Heart left ventricle (tissue), 16 donors: ENCODE measurements at regions not wholly inside any gene's neighbourhood (a gene's known extent, or its start where the extent isn't known, plus 50 kb on each side); places are given as distances from the start of the nearest gene placed in this dataset.

ENCODE experiments used
- ATAC-seq, 4 donors: fragments of 200-7000 bp; cut with Tn5 transposase; one replicate each; pipeline ENCODE4 v1.9.1; 2020 to 2022; ENCODE audit warnings: moderate library complexity in 4 of 4, mild to moderate bottlenecking in 3 of 4, moderate number of reproducible peaks in 1 of 4
- DNase-seq, 5 donors: peaks; one replicate each; pipeline ENCODE4 v3.0.0-alpha.2; 2020
- H3K27ac ChIP-seq, 12 donors: fragments of 200-600 bp; sonication (generic) in 4 of 12; one replicate each; pipeline versions ENCODE4 v1.5.0 to v1.8.0; 2016 to 2022; ENCODE audit warnings: mild to moderate bottlenecking in 2 of 12
- H3K27me3 ChIP-seq, 9 donors: fragments of 200-600 bp; sonication (generic) in 2 of 9; one replicate each; pipeline versions ENCODE4 v1.5.1 to v1.8.0; 2016 to 2022; ENCODE audit warnings: mild to moderate bottlenecking in 3 of 9
- H3K36me3 ChIP-seq, 9 donors: fragments of 200-600 bp; sonication (generic) in 2 of 9; one replicate each; pipeline versions ENCODE4 v1.5.0 to v1.8.0; 2018 to 2022; ENCODE audit warnings: mild to moderate bottlenecking in 2 of 9
- H3K4me1 ChIP-seq, 12 donors: fragments of 200-600 bp; sonication (generic) in 4 of 12; one replicate each; pipeline versions ENCODE4 v1.5.0 to v1.8.0; 2016 to 2022; ENCODE audit warnings: mild to moderate bottlenecking in 3 of 12
- H3K4me3 ChIP-seq, 12 donors: fragments of 200-600 bp; sonication (generic) in 4 of 12; one replicate each; pipeline versions ENCODE4 v1.5.0 to v1.8.0; 2017 to 2022; ENCODE audit warnings: mild to moderate bottlenecking in 9 of 12, moderate library complexity in 4 of 12
- H3K9me3 ChIP-seq, 12 donors: fragments of 200-600 bp; sonication (generic) in 4 of 12; one replicate each; pipeline versions ENCODE4 v1.5.0 to v1.8.0; 2016 to 2022; ENCODE audit warnings: mild to moderate bottlenecking in 1 of 12
- POLR2A ChIP-seq, 2 donors: fragments of 450-650 bp; IDR thresholded peaks; one replicate each; pipeline ENCODE4 v1.6.1; 2017; ENCODE audit warnings: antibody characterized with exemption in 2 of 2, mild to moderate bottlenecking in 2 of 2, moderate library complexity in 2 of 2
- WGBS, 4 donors: extraction: QIAGEN DNeasy Blood & Tissue Kit in 2 of 4; methylation state at CpG; one replicate each; pipeline versions ENCODE4 v1.1.5 to v1.1.7; 2013 to 2018; 5-methylcytosine and 5-hydroxymethylcytosine counted together
- intact Hi-C, 10 donors: fragments of 100-400 bp; cut with DNase I; formaldehyde crosslinking; loops; one replicate each; pipeline versions ENCODE4 v1.11.1 to v1.14.2; 2022
- TF ChIP-seq, protein P1 (sequence below), 12 donors: fragments of 200-600 bp; sonication (generic) in 4 of 12; IDR thresholded peaks; one replicate each; pipeline versions ENCODE4 v1.5.0 to v1.8.0; 2018 to 2022; ENCODE audit warnings: antibody characterized with exemption in 12 of 12, mild to moderate bottlenecking in 5 of 12
- donor health status: ischemic (EF 13 %, LVEDD 7.1; RV severe dilation, severe dysfunction).
- donor health status: healthy with polysubstance abuse.
- donor health status: DM: no; HTN: yes; CAD: no.
- donor health status: DM: no; HTN: no; CAD: no.
- donor health status: ischemic (EF 25% LVEDD 6.9; RV normal size, moderate dysfunction).
- donor health status: ischemic (EF 25% LVEDD 5.7; RV mildly dilated, moderate dysfunction).
- donor health status: healthy.
- donor health status: DM: yes; HTN: yes; CAD: no.
- donor health status: ischemic (EF 35%, LVEDD 5.7; RV mildly dilated, moderate dysfunction).
- donor health status: nonischemic (EF 11% LVEDD 7.7; RV severe dilation, severe dysfunction).
- donor health status: DM: yes; HTN: yes; CAD: no.
- donor health status: PGD.
- donor health status: ischemic (EF 29% LVEDD 5.4; RV normal size, mild dysfunction).
- donor health status: nonischemic (EF 23%, LVEDD 6.1; RV moderate dilation, normal function).

GRCh38 chr1:90336552-90337324 lies 341.8 kb downstream of the ZNF326 start:
- Histone ChIP-seq H3K9me3 (no peaks in the 10 kb centered on the region), H3K36me3 (no peaks in the 10 kb centered on the region), H3K27ac (no peak overlapping the region), H3K4me1 (no peaks in the 10 kb centered on the region), H3K4me3 (no peak overlapping the region), H3K27me3 (no peaks in the 10 kb centered on the region)
- WGBS, 4 donors, result 75 to 87% (median 84%) methylated on average over 8 of the region's 8 CpGs
- TF ChIP-seq, protein P1, sequence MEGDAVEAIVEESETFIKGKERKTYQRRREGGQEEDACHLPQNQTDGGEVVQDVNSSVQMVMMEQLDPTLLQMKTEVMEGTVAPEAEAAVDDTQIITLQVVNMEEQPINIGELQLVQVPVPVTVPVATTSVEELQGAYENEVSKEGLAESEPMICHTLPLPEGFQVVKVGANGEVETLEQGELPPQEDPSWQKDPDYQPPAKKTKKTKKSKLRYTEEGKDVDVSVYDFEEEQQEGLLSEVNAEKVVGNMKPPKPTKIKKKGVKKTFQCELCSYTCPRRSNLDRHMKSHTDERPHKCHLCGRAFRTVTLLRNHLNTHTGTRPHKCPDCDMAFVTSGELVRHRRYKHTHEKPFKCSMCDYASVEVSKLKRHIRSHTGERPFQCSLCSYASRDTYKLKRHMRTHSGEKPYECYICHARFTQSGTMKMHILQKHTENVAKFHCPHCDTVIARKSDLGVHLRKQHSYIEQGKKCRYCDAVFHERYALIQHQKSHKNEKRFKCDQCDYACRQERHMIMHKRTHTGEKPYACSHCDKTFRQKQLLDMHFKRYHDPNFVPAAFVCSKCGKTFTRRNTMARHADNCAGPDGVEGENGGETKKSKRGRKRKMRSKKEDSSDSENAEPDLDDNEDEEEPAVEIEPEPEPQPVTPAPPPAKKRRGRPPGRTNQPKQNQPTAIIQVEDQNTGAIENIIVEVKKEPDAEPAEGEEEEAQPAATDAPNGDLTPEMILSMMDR (IDR thresholded peaks at IDR 0.05), result no peak
- no peak for TF ChIP-seq POLR2A (IDR thresholded peaks at IDR 0.05)
- ATAC-seq (no peak), DNase-seq (no peak)
- intact Hi-C loops, result no loop called here

- ATAC-seq (no peak), DNase-seq (no peak)
- H3K27ac ChIP-seq, result no peak overlapping the region
- TF ChIP-seq, protein P1 (IDR thresholded peaks at IDR 0.05), result no peak
- TF ChIP-seq POLR2A (IDR thresholded peaks at IDR 0.05), result no peak
- H3K27me3 ChIP-seq, result no peaks in the 10 kb centered on the region
- 71 to 87% (median 76%) methylated on average over 3 of the region's 3 CpGs for WGBS, 4 donors
- no peaks in the 10 kb centered on the region for H3K36me3 ChIP-seq
- no peak overlapping the region for H3K4me3 ChIP-seq
- intact Hi-C loops, result no loop called here
- H3K4me1 ChIP-seq, result no peaks in the 10 kb centered on the region
- H3K9me3 ChIP-seq, result no peaks in the 10 kb centered on the region
These were observed 340.6 kb downstream of the ZNF326 start for GRCh38 chr1:90335558-90335957.

DNA sequence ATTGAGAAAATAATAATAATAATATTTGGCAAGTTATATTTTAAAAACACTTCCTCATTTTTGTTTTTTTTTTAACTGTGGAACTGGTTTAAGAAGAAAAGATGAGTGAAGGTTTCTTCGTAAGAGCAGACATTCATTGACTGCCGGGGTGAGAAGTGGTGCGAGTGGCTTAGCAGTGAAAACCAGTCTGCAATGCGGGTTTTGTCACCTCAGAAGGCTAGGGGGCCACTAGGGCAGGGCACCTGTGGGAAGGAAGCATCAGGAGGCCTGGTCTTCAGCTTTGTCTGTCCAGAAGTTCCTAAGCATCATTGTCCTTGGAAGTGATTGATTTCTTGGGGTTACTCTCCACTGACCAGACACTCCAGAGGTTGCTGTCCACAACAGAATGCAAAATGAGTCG lies 339.2 kb downstream of the ZNF326 start:
- H3K9me3 ChIP-seq, result no peaks in the 10 kb centered on the region
- ATAC-seq (no peak), DNase-seq (no peak)
- intact Hi-C loops, result no loop called here
- 76 to 85% (median 81%) methylated on average over 5 of the region's 5 CpGs for WGBS, 4 donors
- H3K36me3 ChIP-seq, result no peaks in the 10 kb centered on the region
- no peaks in the 10 kb centered on the region for H3K4me1 ChIP-seq
- no peaks in the 10 kb centered on the region for H3K27me3 ChIP-seq
- H3K4me3 ChIP-seq, result no peak overlapping the region
- TF ChIP-seq, protein P1 (IDR thresholded peaks at IDR 0.05), result no peak
- TF ChIP-seq POLR2A (IDR thresholded peaks at IDR 0.05), result no peak
- H3K27ac ChIP-seq, result no peak overlapping the region

GRCh38 chr1:90325168-90325567 lies 330.3 kb downstream of the ZNF326 start:
- ATAC-seq (no peak), DNase-seq (no peak)
- TF ChIP-seq POLR2A (IDR thresholded peaks at IDR 0.05), result no peak
- TF ChIP-seq, protein P1 (IDR thresholded peaks at IDR 0.05), result no peak
- no peak overlapping the region for H3K4me3 ChIP-seq
- no peaks in the 10 kb centered on the region for H3K9me3 ChIP-seq
- H3K27me3 ChIP-seq, result peaks cover 0 to 4% (median 0%) of the 10 kb centered on the region in 9 donors
- no peak overlapping the region for H3K27ac ChIP-seq
- intact Hi-C loops, result no loop called here
- peaks cover 0 to 7% (median 0%) of the 10 kb centered on the region in 12 donors for H3K4me1 ChIP-seq
- 62 to 67% (median 64%) methylated on average over 3 of the region's 3 CpGs for WGBS, 4 donors
- H3K36me3 ChIP-seq, result no peaks in the 10 kb centered on the region
